Activated naive CD8-positive, alpha-beta T cell treated with anti-CD3 and anti-CD28 coated beads, Interleukin-2, amount 10 ng/mL, durations not matched to agents 7 days and 5 days (primary cell): ENCODE measurements at regions not wholly inside any gene's neighbourhood (a gene's known extent, or its start where the extent isn't known, plus 50 kb on each side); places are given as distances from the start of the nearest gene placed in this dataset.

Source experiments
- ATAC-seq: fragments of 150-1000 bp; cut with Tn5 transposase; one replicate; pipeline ENCODE4 v1.10.0; 2021; ENCODE audit warnings: low read depth, moderate library complexity
- POLR2A ChIA-PET: fragments of 350-600 bp; sonication (Branson Sonifier 250); formaldehyde crosslinking; loops from one replicate; lab custom pipeline; 2021; ENCODE audit warnings: antibody characterized with exemption; lab: Charles Lee
- DNase-seq: peaks from one replicate; pipeline ENCODE4 v3.0.0; 2021
- H3K27ac Mint-ChIP-seq: one replicate; pipeline ENCODE4 v1.8.0; 2022; ENCODE audit warnings: mild to moderate bottlenecking, mixed read lengths
- H3K27me3 Mint-ChIP-seq: one replicate; pipeline ENCODE4 v1.8.0; 2022; ENCODE audit warnings: mild to moderate bottlenecking, moderate library complexity, mixed read lengths
- H3K36me3 Mint-ChIP-seq: one replicate; pipeline ENCODE4 v1.8.0; 2021; ENCODE audit warnings: mild to moderate bottlenecking, mixed read lengths
- H3K4me1 Mint-ChIP-seq: one replicate; pipeline ENCODE4 v1.8.0; 2021; ENCODE audit warnings: mixed read lengths
- H3K4me3 Mint-ChIP-seq: one replicate; pipeline ENCODE4 v1.8.0; 2022; ENCODE audit warnings: mild to moderate bottlenecking, moderate library complexity, mixed read lengths
- H3K9me3 Mint-ChIP-seq: one replicate; pipeline ENCODE4 v1.8.0; 2021; ENCODE audit warnings: mixed read lengths

DNA sequence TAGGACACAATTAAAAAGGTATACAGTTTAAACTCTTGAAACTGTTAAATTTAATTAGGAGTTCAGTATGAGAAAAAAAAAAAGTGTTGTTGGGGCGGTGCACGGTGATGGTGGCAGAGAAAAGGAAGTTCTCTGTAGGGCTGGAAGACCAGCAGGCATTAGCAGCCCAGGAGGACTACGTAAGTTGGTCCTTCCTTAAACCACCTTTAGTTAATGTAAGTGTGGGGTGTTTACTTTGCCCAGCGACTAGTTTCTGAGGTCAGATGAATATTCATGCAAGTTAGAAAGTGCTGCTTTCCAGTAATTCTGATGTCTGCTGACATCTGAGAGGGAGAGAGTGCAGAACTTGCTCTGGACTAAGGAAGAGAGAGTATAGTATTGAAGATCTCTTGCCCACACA lies 54.9 kb downstream of the NKX2-1 start:
- H3K4me3 Mint-ChIP-seq = no peak overlapping the region
- DNase-seq (no peak), ATAC-seq (no peak)
- no peak overlapping the region for H3K27ac Mint-ChIP-seq
- H3K4me1 Mint-ChIP-seq = no peaks in the 10 kb centered on the region
- no peaks in the 10 kb centered on the region for H3K9me3 Mint-ChIP-seq
- H3K36me3 Mint-ChIP-seq = no peaks in the 10 kb centered on the region
- peaks cover 2% of the 10 kb centered on the region for H3K27me3 Mint-ChIP-seq
- POLR2A ChIA-PET = no interaction called here

- Mint-ChIP-seq H3K9me3 (no peaks in the 10 kb centered on the region), H3K27ac (no peak overlapping the region), H3K4me3 (no peak overlapping the region), H3K4me1 (no peaks in the 10 kb centered on the region), H3K27me3 (peaks cover 2% of the 10 kb centered on the region), H3K36me3 (no peaks in the 10 kb centered on the region)
- POLR2A ChIA-PET = no interaction called here
- no peak for DNase-seq
- ATAC-seq = no peak
Observed at GRCh38 chr14:36462890-36463289, 57.1 kb downstream of the NKX2-1 start.

DNA sequence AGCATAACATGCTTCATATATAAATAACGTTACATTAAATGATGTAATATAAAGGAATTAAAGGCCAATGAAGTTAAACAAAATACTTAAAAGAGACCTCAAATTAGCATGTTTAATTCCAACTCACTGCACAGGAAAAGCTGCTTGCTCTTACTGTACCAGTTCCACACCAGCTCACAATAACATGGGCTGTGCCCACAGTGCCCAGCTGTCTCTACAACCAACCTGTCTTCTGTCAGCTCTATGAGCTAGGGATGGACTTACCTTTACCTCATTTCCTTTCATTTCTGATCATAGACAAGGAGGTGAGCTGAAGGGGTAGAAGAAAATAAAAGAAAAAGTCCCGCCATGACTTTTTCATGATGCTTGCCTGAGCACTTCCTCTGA lies 64.8 kb downstream of the NKX2-1 start:
- Mint-ChIP-seq H3K4me3 (no peak overlapping the region), H3K27ac (no peak overlapping the region), H3K36me3 (no peaks in the 10 kb centered on the region), H3K4me1 (no peaks in the 10 kb centered on the region), H3K9me3 (no peaks in the 10 kb centered on the region), H3K27me3 (no peaks in the 10 kb centered on the region)
- POLR2A ChIA-PET = no interaction called here
- ATAC-seq (no peak), DNase-seq (no peak)

DNA sequence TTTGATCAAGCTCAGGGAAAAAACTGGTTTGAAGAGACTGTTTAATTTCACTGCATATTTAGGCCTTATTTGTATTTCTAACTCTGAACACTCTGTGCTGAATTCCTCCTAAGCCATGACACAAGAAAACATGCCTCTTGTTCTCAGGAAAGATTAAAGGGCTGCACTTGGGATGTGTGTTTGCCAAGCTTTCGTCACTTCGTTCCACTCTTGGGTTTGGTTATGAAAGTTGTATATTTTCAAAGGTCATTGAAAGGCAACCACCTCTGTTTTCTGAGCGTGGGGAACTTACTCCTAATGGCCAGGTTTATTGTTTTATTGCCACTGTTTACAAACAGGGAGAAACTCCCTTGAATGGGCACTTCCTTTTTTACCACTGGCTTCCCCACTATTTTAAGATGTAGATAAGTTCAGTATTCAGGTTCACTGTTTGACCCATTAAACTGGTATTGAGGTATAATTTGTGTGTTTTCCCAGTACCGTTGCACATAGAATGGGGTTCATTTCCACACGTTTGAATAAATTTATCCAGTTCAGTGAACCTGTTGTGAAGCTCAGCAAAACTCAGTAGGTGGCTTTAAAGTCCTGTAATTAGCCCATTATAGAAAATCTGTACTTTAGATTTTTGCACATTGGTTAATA lies 65.3 kb downstream of the NKX2-1 start:
- Mint-ChIP-seq H3K27ac (no peak overlapping the region), H3K36me3 (no peaks in the 10 kb centered on the region), H3K9me3 (no peaks in the 10 kb centered on the region), H3K4me3 (no peak overlapping the region), H3K27me3 (no peaks in the 10 kb centered on the region), H3K4me1 (no peaks in the 10 kb centered on the region)
- ATAC-seq = no peak
- POLR2A ChIA-PET = no interaction called here
- no peak for DNase-seq

DNA sequence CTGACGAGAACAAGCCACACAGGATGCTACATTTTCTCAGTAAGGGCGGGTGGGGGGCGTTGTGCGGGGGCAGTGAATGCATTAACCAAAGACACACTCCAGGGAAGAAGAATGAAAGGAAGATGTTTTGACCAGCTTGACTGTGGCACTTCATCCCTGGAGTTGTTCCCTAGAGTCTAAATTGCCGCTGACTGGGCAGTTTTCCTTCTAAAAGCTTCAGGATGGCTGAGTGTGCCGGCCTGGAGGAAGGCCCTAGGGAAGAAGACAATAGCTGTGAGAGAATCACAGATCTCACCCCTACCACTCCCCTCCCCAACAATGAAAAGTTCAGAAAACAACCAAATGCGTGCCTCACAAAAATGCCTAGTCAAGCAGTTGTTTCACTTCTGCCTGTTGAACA lies 67.2 kb downstream of the NKX2-1 start:
- POLR2A ChIA-PET = no interaction called here

GRCh38 chr14:36451310-36452065 lies 68.5 kb downstream of the NKX2-1 start:
- H3K27me3 Mint-ChIP-seq = no peaks in the 10 kb centered on the region
- no peak for DNase-seq
- H3K36me3 Mint-ChIP-seq = no peaks in the 10 kb centered on the region
- POLR2A ChIA-PET = no interaction called here
- no peak for ATAC-seq
- no peak overlapping the region for H3K27ac Mint-ChIP-seq
- H3K9me3 Mint-ChIP-seq = no peaks in the 10 kb centered on the region
- no peak overlapping the region for H3K4me3 Mint-ChIP-seq
- H3K4me1 Mint-ChIP-seq = no peaks in the 10 kb centered on the region

More for the DNA sequence above, 67.2 kb downstream of the NKX2-1 start:
- H3K4me1 Mint-ChIP-seq = no peaks in the 10 kb centered on the region
- H3K27ac Mint-ChIP-seq = no peak overlapping the region
- no peak overlapping the region for H3K4me3 Mint-ChIP-seq
- H3K9me3 Mint-ChIP-seq = no peaks in the 10 kb centered on the region
- no peaks in the 10 kb centered on the region for H3K27me3 Mint-ChIP-seq
- no peaks in the 10 kb centered on the region for H3K36me3 Mint-ChIP-seq
- ATAC-seq (no peak), DNase-seq (no peak)

GRCh38 chr14:36450550-36450949 lies 69.5 kb downstream of the NKX2-1 start:
- no peaks in the 10 kb centered on the region for H3K4me1 Mint-ChIP-seq
- no peak overlapping the region for H3K4me3 Mint-ChIP-seq
- H3K36me3 Mint-ChIP-seq = no peaks in the 10 kb centered on the region
- DNase-seq (no peak), ATAC-seq (no peak)
- no peak overlapping the region for H3K27ac Mint-ChIP-seq
- H3K27me3 Mint-ChIP-seq = no peaks in the 10 kb centered on the region
- POLR2A ChIA-PET = no interaction called here
- H3K9me3 Mint-ChIP-seq = no peaks in the 10 kb centered on the region

DNA sequence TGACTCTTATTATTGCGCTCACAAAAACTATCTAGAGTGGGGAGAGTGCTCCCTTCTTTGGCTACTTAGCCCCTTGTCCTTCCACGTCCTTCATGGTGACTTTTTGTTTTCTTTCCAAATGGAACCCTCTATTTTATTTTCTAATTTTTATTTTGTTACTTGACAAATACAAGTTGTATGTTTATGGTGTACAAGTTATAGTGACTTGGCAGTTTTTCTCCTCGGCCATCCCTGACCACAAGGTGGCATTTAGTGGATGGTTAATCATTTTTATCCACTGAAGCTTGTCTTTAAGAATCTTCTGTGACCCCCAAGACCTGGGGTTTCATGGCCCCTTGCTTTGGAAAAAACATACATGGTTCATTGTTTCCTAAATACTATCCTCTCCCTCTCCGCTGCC lies 70.1 kb downstream of the NKX2-1 start:
- Mint-ChIP-seq H3K27me3 (no peaks in the 10 kb centered on the region), H3K4me3 (no peak overlapping the region), H3K9me3 (no peaks in the 10 kb centered on the region), H3K27ac (no peak overlapping the region), H3K4me1 (no peaks in the 10 kb centered on the region), H3K36me3 (no peaks in the 10 kb centered on the region)
- DNase-seq (no peak), ATAC-seq (no peak)
- POLR2A ChIA-PET = no interaction called here

- DNase-seq (no peak), ATAC-seq (no peak)
- Mint-ChIP-seq H3K9me3 (no peaks in the 10 kb centered on the region), H3K4me1 (no peaks in the 10 kb centered on the region), H3K4me3 (no peak overlapping the region), H3K36me3 (no peaks in the 10 kb centered on the region), H3K27me3 (peaks cover 4% of the 10 kb centered on the region), H3K27ac (no peak overlapping the region)
- POLR2A ChIA-PET = no interaction called here
Observed at GRCh38 chr14:36443374-36443773, 76.7 kb downstream of the NKX2-1 start.

GRCh38 chr14:36442824-36443241 lies 77.2 kb downstream of the NKX2-1 start:
- no peak overlapping the region for H3K27ac Mint-ChIP-seq
- no peak for ATAC-seq
- POLR2A ChIA-PET = no interaction called here
- peaks cover 6% of the 10 kb centered on the region for H3K27me3 Mint-ChIP-seq
- H3K4me1 Mint-ChIP-seq = no peaks in the 10 kb centered on the region
- no peaks in the 10 kb centered on the region for H3K9me3 Mint-ChIP-seq
- H3K36me3 Mint-ChIP-seq = no peaks in the 10 kb centered on the region
- no peak for DNase-seq
- no peak overlapping the region for H3K4me3 Mint-ChIP-seq

- no peaks in the 10 kb centered on the region for H3K9me3 Mint-ChIP-seq
- H3K27me3 Mint-ChIP-seq = peaks cover 6% of the 10 kb centered on the region
- POLR2A ChIA-PET = no interaction called here
- H3K4me1 Mint-ChIP-seq = no peaks in the 10 kb centered on the region
- ATAC-seq = no peak
- no peak overlapping the region for H3K27ac Mint-ChIP-seq
- no peaks in the 10 kb centered on the region for H3K36me3 Mint-ChIP-seq
- DNase-seq = no peak
- H3K4me3 Mint-ChIP-seq = no peak overlapping the region
Observed at GRCh38 chr14:36441283-36441682, 78.7 kb downstream of the NKX2-1 start.

- Mint-ChIP-seq H3K9me3 (no peaks in the 10 kb centered on the region), H3K27me3 (peaks cover 5% of the 10 kb centered on the region), H3K27ac (no peak overlapping the region), H3K36me3 (no peaks in the 10 kb centered on the region), H3K4me1 (no peaks in the 10 kb centered on the region), H3K4me3 (no peak overlapping the region)
- no peak for DNase-seq
- POLR2A ChIA-PET = no interaction called here
- ATAC-seq = no peak
Observed at GRCh38 chr14:36439766-36440165, 80.3 kb downstream of the NKX2-1 start.

GRCh38 chr14:36438883-36439282 lies 81.1 kb downstream of the NKX2-1 start:
- POLR2A ChIA-PET = no interaction called here

GRCh38 chr14:36430662-36431084 lies 89.4 kb downstream of the NKX2-1 start:
- Mint-ChIP-seq H3K27me3 (no peaks in the 10 kb centered on the region), H3K4me1 (no peaks in the 10 kb centered on the region)
- ATAC-seq = no peak

More at GRCh38 chr14:36438883-36439282, 81.1 kb downstream of the NKX2-1 start:
- Mint-ChIP-seq H3K4me1 (no peaks in the 10 kb centered on the region), H3K4me3 (no peak overlapping the region), H3K27me3 (peaks cover 4% of the 10 kb centered on the region), H3K9me3 (no peaks in the 10 kb centered on the region), H3K36me3 (no peaks in the 10 kb centered on the region), H3K27ac (no peak overlapping the region)
- DNase-seq (no peak), ATAC-seq (no peak)

More at GRCh38 chr14:36430662-36431084, 89.4 kb downstream of the NKX2-1 start:
- POLR2A ChIA-PET = no interaction called here
- no peaks in the 10 kb centered on the region for H3K9me3 Mint-ChIP-seq
- H3K27ac Mint-ChIP-seq = no peak overlapping the region
- H3K36me3 Mint-ChIP-seq = no peaks in the 10 kb centered on the region
- no peak overlapping the region for H3K4me3 Mint-ChIP-seq
- no peak for DNase-seq
